ENCODE measurements at regions not wholly inside any gene's neighbourhood (a gene's known extent, or its start where the extent isn't known, plus 50 kb on each side); places are given as distances from the start of the nearest gene placed in this dataset.

GRCh38 chr16:87171723-87172122 is 145.5 kb downstream of the C16orf95 start:
- no peak for DNase-seq (ENCODE audit: low read depth in 3 of 3)

GRCh38 chr16:87172632-87173031 is 144.6 kb downstream of the C16orf95 start:
- DNase-seq (ENCODE audit: low read depth in 3 of 3), result no peak

GRCh38 chr16:87173294-87173893 is 143.8 kb downstream of the C16orf95 start:
- no peak for DNase-seq (ENCODE audit: low read depth in 3 of 3)

GRCh38 chr16:87174061-87174460 is 143.1 kb downstream of the C16orf95 start:
- no peak for DNase-seq (ENCODE audit: low read depth in 3 of 3)

GRCh38 chr16:87176735-87177134 is 140.5 kb downstream of the C16orf95 start:
- no peak for DNase-seq (ENCODE audit: low read depth in 3 of 3)

GRCh38 chr16:87177673-87178072 is 139.5 kb downstream of the C16orf95 start:
- DNase-seq (ENCODE audit: low read depth in 3 of 3), result no peak

GRCh38 chr16:87178177-87178863 is 138.9 kb downstream of the C16orf95 start:
- DNase-seq (ENCODE audit: low read depth in 3 of 3), result no peak

- DNase-seq (ENCODE audit: low read depth in 3 of 3), result no peak
Observed at GRCh38 chr16:87178977-87179376, 138.2 kb downstream of the C16orf95 start.

- no peak for DNase-seq (ENCODE audit: low read depth in 3 of 3)
Observed at GRCh38 chr16:87180069-87180468, 137.1 kb downstream of the C16orf95 start.

GRCh38 chr16:87182759-87183158 is 134.4 kb downstream of the C16orf95 start:
- no peak for DNase-seq (ENCODE audit: low read depth in 3 of 3)

- DNase-seq (ENCODE audit: low read depth in 3 of 3), result no peak
Observed at GRCh38 chr16:87183647-87184046, 133.5 kb downstream of the C16orf95 start.

- no peak for DNase-seq (ENCODE audit: low read depth in 3 of 3)
Observed at GRCh38 chr16:87185308-87185707, 131.9 kb downstream of the C16orf95 start.

- no peak for DNase-seq (ENCODE audit: low read depth in 3 of 3)
Observed at GRCh38 chr16:87185983-87186382, 131.2 kb downstream of the C16orf95 start.

- DNase-seq (ENCODE audit: low read depth in 3 of 3), result no peak
Observed at GRCh38 chr16:87186446-87186845, 130.7 kb downstream of the C16orf95 start.

GRCh38 chr16:87186876-87187533 is 130.2 kb downstream of the C16orf95 start:
- DNase-seq (ENCODE audit: low read depth in 3 of 3), result no peak

- no peak for DNase-seq (ENCODE audit: low read depth in 3 of 3)
Observed at GRCh38 chr16:87188104-87188503, 129.1 kb downstream of the C16orf95 start.

GRCh38 chr16:87189426-87189825 is 127.8 kb downstream of the C16orf95 start:
- DNase-seq (ENCODE audit: low read depth in 3 of 3), result no peak

- no peak for DNase-seq (ENCODE audit: low read depth in 3 of 3)
Observed at GRCh38 chr16:87190288-87191230, 126.6 kb downstream of the C16orf95 start.

GRCh38 chr16:87192452-87193073 is 124.6 kb downstream of the C16orf95 start:
- DNase-seq (ENCODE audit: low read depth in 3 of 3), result no peak

GRCh38 chr16:87194172-87194571 is 123.0 kb downstream of the C16orf95 start:
- DNase-seq (ENCODE audit: low read depth in 3 of 3), result no peak

- no peak for DNase-seq (ENCODE audit: low read depth in 3 of 3)
Observed at GRCh38 chr16:87195161-87195560, 122.0 kb downstream of the C16orf95 start.

GRCh38 chr16:87196231-87196630 is 121.0 kb downstream of the C16orf95 start:
- no peak for DNase-seq (ENCODE audit: low read depth in 3 of 3)
